ENCODE measurements at regions not wholly inside any gene's neighbourhood (a gene's known extent, or its start where the extent isn't known, plus 50 kb on each side); places are given as distances from the start of the nearest gene placed in this dataset.

- H2BK5ac ChIP-seq (ENCODE audit: insufficient read length, low read length) = no peak overlapping the region
- H2BK20ac ChIP-seq (ENCODE audit: low read depth, low read length, poor library complexity, severe bottlenecking) = no peak overlapping the region
- no peak overlapping the region for H3K23ac ChIP-seq (ENCODE audit: insufficient read length, low read depth, low read length)
- H3K27ac ChIP-seq (ENCODE audit: insufficient read length, low read depth, low read length) = no peak overlapping the region
- no peak overlapping the region for H3K18ac ChIP-seq (ENCODE audit: insufficient read length, low read depth, low read length)
- peak overlapping the region; percentile 33 for H2AFZ ChIP-seq (ENCODE audit: low read length)
- no peak for TF ChIP-seq CTCF (conservative IDR thresholded peaks at IDR 0.05)
- H3K79me1 ChIP-seq (ENCODE audit: insufficient read depth, low read depth, low read length, poor library complexity, severe bottlenecking) = no peaks in the 10 kb centered on the region
- H2BK15ac ChIP-seq (ENCODE audit: low read depth, low read length) = no peak overlapping the region
- no peaks in the 10 kb centered on the region for H3K9me3 ChIP-seq (ENCODE audit: control insufficient read depth, low read depth, low read length)
- no peak overlapping the region for H4K5ac ChIP-seq (ENCODE audit: insufficient read length, low read depth, low read length)
- no peaks in the 10 kb centered on the region for H3K4me1 ChIP-seq (ENCODE audit: insufficient read depth, low read length)
- peak overlapping the region; percentile 55 for H3K9ac ChIP-seq (ENCODE audit: extremely low read depth, insufficient read length, low read length)
- H3K4me2 ChIP-seq (ENCODE audit: insufficient read depth, insufficient read length, low read length) = peak overlapping the region; percentile 62
- DNase-seq = peak; percentile 69
- Mint-ChIP-seq H3K4me3 (peak overlapping the region; percentile 75 to 90), H3K27ac (no peak overlapping the region), H3K27me3 (ENCODE audit: low read depth) (peaks cover 16% of the 10 kb centered on the region), H3K9me3 (no peaks in the 10 kb centered on the region; a peak in 1 of 5 replicates), H3K36me3 (ENCODE audit: insufficient read depth in 1 of 3, low read depth in 3 of 3) (no peaks in the 10 kb centered on the region; a peak in 1 of 7 replicates), H3K4me1 (peaks cover 8 to 13% of the 10 kb centered on the region in 2 experiments)
- H2AK5ac ChIP-seq (ENCODE audit: insufficient read length, low read length) = no peak overlapping the region
- H2BK12ac ChIP-seq (ENCODE audit: insufficient read length, low read depth, low read length) = no peak overlapping the region
- H4K91ac ChIP-seq (ENCODE audit: insufficient read length, low read depth, low read length) = no peak overlapping the region
- no peak overlapping the region for H2BK120ac ChIP-seq (ENCODE audit: low read depth, low read length, poor library complexity, severe bottlenecking)
- WGBS (ENCODE audit: extremely low coverage, insufficient read length, low lambda C conversion rate) = no CpG with 5 or more reads among the region's 23 CpGs
- no peak overlapping the region for H4K8ac ChIP-seq (replicated peaks; ENCODE audit: insufficient read length, low read depth, low read length)
- peaks cover 9% of the 10 kb centered on the region for H3K23me2 ChIP-seq (ENCODE audit: insufficient read length, low read depth, low read length, poor library complexity, severe bottlenecking)
- H3T11ph ChIP-seq (ENCODE audit: low read length) = no peak overlapping the region
- H3K4ac ChIP-seq (ENCODE audit: low read depth, low read length) = no peak overlapping the region
- no peak overlapping the region for H3K14ac ChIP-seq (ENCODE audit: insufficient read depth, low read length)
- no peaks in the 10 kb centered on the region for H4K20me1 ChIP-seq (ENCODE audit: control insufficient read depth, insufficient read depth, insufficient read length)
- no peaks in the 10 kb centered on the region for H3K79me2 ChIP-seq (ENCODE audit: insufficient read depth, low read length)
- H3K27me3 ChIP-seq (ENCODE audit: insufficient read depth, low read length) = no peaks in the 10 kb centered on the region
- H3K56ac ChIP-seq (ENCODE audit: insufficient read length, low read depth, low read length) = no peak overlapping the region
These were observed 74.5 kb upstream of the ZNF184 start for GRCh38 chr6:27547157-27548075.
